DND-41 (cell line): ENCODE measurements at regions not wholly inside any gene's neighbourhood (a gene's known extent, or its start where the extent isn't known, plus 50 kb on each side); places are given as distances from the start of the nearest gene placed in this dataset.
"Not testable (repeated sequence)": the region's sequence is repeated elsewhere in the genome, so short reads cannot be mapped to it uniquely, and the experiment has no call there.

Source experiments
- ATAC-seq: fragments of 200-7000 bp; cut with Tn5 transposase; 3 replicates; pipeline ENCODE4 v1.9.1; 2021; ENCODE audit warnings: low read depth; ENCODE audit not compliant: insufficient read depth
- DNase-seq: peaks from one replicate; pipeline ENCODE4 v3.0.0-alpha.2; 2020
- H2AFZ ChIP-seq: 2 replicates; pipeline ENCODE4 v1.6.0; 2012; ENCODE audit warnings: low read depth, low read length
- H3K27ac ChIP-seq: 2 replicates; pipeline ENCODE4 v1.5.1; 2012; ENCODE audit warnings: low read length, inconsistent platforms
- H3K27me3 ChIP-seq: fragments of 200-600 bp; sonication (generic); 2 replicates; pipeline ENCODE4 v1.6.0; 2012; ENCODE audit warnings: low read length, mild to moderate bottlenecking, inconsistent platforms; ENCODE audit not compliant: insufficient read depth, poor library complexity
- H3K36me3 ChIP-seq: 2 replicates; pipeline ENCODE4 v1.5.1; 2012; ENCODE audit warnings: low read length, inconsistent platforms; ENCODE audit not compliant: insufficient read depth
- H3K4me1 ChIP-seq: 2 replicates; pipeline ENCODE4 v1.5.1; 2012; ENCODE audit warnings: mild to moderate bottlenecking, low read length; ENCODE audit not compliant: insufficient read depth
- H3K4me2 ChIP-seq: 2 replicates; pipeline ENCODE4 v1.6.0; 2012; ENCODE audit warnings: mild to moderate bottlenecking, moderate library complexity, low read length, inconsistent platforms; ENCODE audit not compliant: insufficient read depth
- H3K4me3 ChIP-seq, 2 experiments: fragments of 200-600 bp in 1 of 2; shearing (Covaris generic) in 1 of 2; 2 replicates each; pipeline ENCODE4 v1.5.1; 2012 to 2016; ENCODE audit warnings: inconsistent platforms in 2 of 2, low read length in 2 of 2, mild to moderate bottlenecking in 2 of 2, low read depth in 1 of 2, moderate library complexity in 1 of 2
- H3K79me2 ChIP-seq: 2 replicates; pipeline ENCODE4 v1.6.0; 2012; ENCODE audit warnings: low read length, inconsistent platforms; ENCODE audit not compliant: insufficient read depth
- H3K9ac ChIP-seq: 2 replicates; pipeline ENCODE4 v1.6.0; 2012; ENCODE audit warnings: low read depth, mild to moderate bottlenecking, inconsistent platforms, low read length, moderate library complexity
- H3K9me3 ChIP-seq: 2 replicates; pipeline ENCODE4 v1.5.1; 2012; ENCODE audit warnings: low read length, moderate library complexity, mild to moderate bottlenecking, inconsistent platforms; ENCODE audit not compliant: insufficient read depth, severe bottlenecking
- H4K20me1 ChIP-seq: 2 replicates; pipeline ENCODE4 v1.6.0; 2012; ENCODE audit warnings: low read length; ENCODE audit not compliant: insufficient read depth
- CTCF ChIP-seq: IDR thresholded peaks from 2 replicates; pipeline ENCODE4 v1.5.1; 2012; ENCODE audit warnings: borderline replicate concordance, low read length, moderate library complexity, mild to moderate bottlenecking; ENCODE audit not compliant: poor library complexity, severe bottlenecking; ENCODE audit errors: extremely low read depth
- EZH2 ChIP-seq: IDR thresholded peaks from 3 replicates; pipeline ENCODE4 v1.6.1; 2012; ENCODE audit warnings: borderline replicate concordance, low read depth, mild to moderate bottlenecking, moderate library complexity, low read length, inconsistent platforms; ENCODE audit not compliant: severe bottlenecking

GRCh38 chr1:113302636-113303035, 87.7 kb upstream of the MAGI3 start:
- no peaks in the 10 kb centered on the region for H4K20me1 ChIP-seq
- H3K4me2 ChIP-seq, result no peak overlapping the region
- H3K9ac ChIP-seq, result no peak overlapping the region
- ATAC-seq (no peak), DNase-seq (no peak)
- H3K27me3 ChIP-seq, result peaks cover 5% of the 10 kb centered on the region
- no peaks in the 10 kb centered on the region for H3K9me3 ChIP-seq
- no peaks in the 10 kb centered on the region for H3K4me1 ChIP-seq
- no peaks in the 10 kb centered on the region for H3K79me2 ChIP-seq
- H3K36me3 ChIP-seq, result no peaks in the 10 kb centered on the region
- no peak overlapping the region for H3K27ac ChIP-seq
- no peak overlapping the region for H3K4me3 ChIP-seq
- no peak for TF ChIP-seq CTCF
- TF ChIP-seq EZH2, result no peak
- no peak overlapping the region for H2AFZ ChIP-seq

- TF ChIP-seq EZH2, result no peak
- no peak for TF ChIP-seq CTCF
- Histone ChIP-seq H3K9ac (no peak overlapping the region), H3K27ac (no peak overlapping the region), H3K4me2 (no peak overlapping the region), H3K36me3 (no peaks in the 10 kb centered on the region), H3K79me2 (no peaks in the 10 kb centered on the region), H4K20me1 (no peaks in the 10 kb centered on the region), H3K4me1 (no peaks in the 10 kb centered on the region), H2AFZ (no peak overlapping the region), H3K4me3 (no peak overlapping the region), H3K9me3 (no peaks in the 10 kb centered on the region), H3K27me3 (peaks cover 5% of the 10 kb centered on the region)
- DNase-seq (no peak), ATAC-seq (no peak)
Observed at GRCh38 chr1:113303267-113303666, 87.0 kb upstream of the MAGI3 start.

GRCh38 chr1:113305029-113305428, 85.3 kb upstream of the MAGI3 start:
- H3K79me2 ChIP-seq, H3K27me3 ChIP-seq, H4K20me1 ChIP-seq, H3K4me3 ChIP-seq, DNase-seq, H3K4me2 ChIP-seq, H3K27ac ChIP-seq, ATAC-seq, H3K4me1 ChIP-seq, H3K36me3 ChIP-seq, H3K9me3 ChIP-seq, H2AFZ ChIP-seq, H3K9ac ChIP-seq: not testable (repeated sequence)

- no peak overlapping the region for H3K4me3 ChIP-seq
- ATAC-seq, result peak; percentile 47; the same call in 2 of the 3 replicates
- no peaks in the 10 kb centered on the region for H4K20me1 ChIP-seq
- no peaks in the 10 kb centered on the region for H3K9me3 ChIP-seq
- peaks cover 2% of the 10 kb centered on the region for H3K27me3 ChIP-seq
- DNase-seq, result no peak
- H3K9ac ChIP-seq, result no peak overlapping the region
- no peaks in the 10 kb centered on the region for H3K79me2 ChIP-seq
- H3K4me1 ChIP-seq, result no peaks in the 10 kb centered on the region
- H2AFZ ChIP-seq, result no peak overlapping the region
- no peak overlapping the region for H3K27ac ChIP-seq
- TF ChIP-seq EZH2 (no peak), CTCF (no peak)
- no peaks in the 10 kb centered on the region for H3K36me3 ChIP-seq
- no peak overlapping the region for H3K4me2 ChIP-seq
Observed at GRCh38 chr1:113307771-113308445, 82.4 kb upstream of the MAGI3 start.

GRCh38 chr1:113312651-113313050, 77.7 kb upstream of the MAGI3 start:
- not testable (repeated sequence) for H3K79me2 ChIP-seq, H3K27me3 ChIP-seq, H3K4me3 ChIP-seq, H3K9me3 ChIP-seq, H3K4me1 ChIP-seq, H3K27ac ChIP-seq, H3K4me2 ChIP-seq, DNase-seq, H2AFZ ChIP-seq, H3K9ac ChIP-seq, ATAC-seq, H3K36me3 ChIP-seq, H4K20me1 ChIP-seq
